ENCODE measurements at regions not wholly inside any gene's neighbourhood (a gene's known extent, or its start where the extent isn't known, plus 50 kb on each side); places are given as distances from the start of the nearest gene placed in this dataset.

- H2BK15ac ChIP-seq (ENCODE audit: low read depth, low read length), result no peak overlapping the region
- no peaks in the 10 kb centered on the region for H3K9me1 ChIP-seq (ENCODE audit: insufficient read depth, low read length)
- no peak overlapping the region for H4K91ac ChIP-seq (ENCODE audit: insufficient read depth, low read depth, low read length)
- H3K14ac ChIP-seq (replicated peaks; ENCODE audit: low read depth, low read length), result no peak overlapping the region
- H3K4ac ChIP-seq (ENCODE audit: low read depth, low read length), result no peak overlapping the region
- H3K4me3 ChIP-seq (ENCODE audit: insufficient read depth, low read depth, low read length), result no peak overlapping the region
- POLR2A ChIA-PET (ENCODE audit: unreplicated experiment), result no interaction called here
- no CpG with 5 or more reads among the region's 3 CpGs for WGBS, 2 experiments (ENCODE audit: extremely low coverage in 2 of 2, insufficient read length in 1 of 2)
- H3K56ac ChIP-seq (ENCODE audit: extremely low read depth, insufficient read depth, low read length), result no peak overlapping the region
- H3K9me3 ChIP-seq (ENCODE audit: control insufficient read depth, insufficient read depth, low read length), result no peaks in the 10 kb centered on the region
- H2BK120ac ChIP-seq (ENCODE audit: low read depth, low read length), result no peak overlapping the region
- H4K20me1 ChIP-seq (ENCODE audit: insufficient read depth, low read length), result no peaks in the 10 kb centered on the region
- intact Hi-C loops (cut with micrococcal nuclease) (no loop called here), in situ Hi-C loops (cut with MboI; ENCODE audit: low sequenced_read_pairs) (no loop called here), dilution Hi-C loops (cut with HindIII; ENCODE audit: low sequenced_read_pairs, unreplicated experiment) (no loop called here)
- no peaks in the 10 kb centered on the region for H3K27me3 ChIP-seq (ENCODE audit: control insufficient read depth, insufficient read depth, low read length)
- BruUV-seq (replicated peaks), result no TSS peak
- no peak overlapping the region for H2AK9ac ChIP-seq (replicated peaks; ENCODE audit: low read depth, low read length, poor library complexity)
- H4K5ac ChIP-seq (ENCODE audit: low read depth, low read length), result no peak overlapping the region
- H3K4me2 ChIP-seq (ENCODE audit: low read depth, low read length), result no peak overlapping the region
- no peak overlapping the region for H2AFZ ChIP-seq (replicated peaks; ENCODE audit: low read length, poor library complexity)
- no peak overlapping the region for H2BK20ac ChIP-seq (ENCODE audit: low read depth, low read length)
- no peak overlapping the region for H3K18ac ChIP-seq (ENCODE audit: low read depth, low read length)
- H3K4me1 ChIP-seq (ENCODE audit: control insufficient read depth, insufficient read depth, low read length), result no peaks in the 10 kb centered on the region
- ATAC-seq (ENCODE audit: low read depth) (no peak), DNase-seq (peak; percentile 1)
- no peak overlapping the region for H2BK5ac ChIP-seq (ENCODE audit: low read depth, low read length, poor library complexity, severe bottlenecking)
- no peaks in the 10 kb centered on the region for H3K36me3 ChIP-seq (ENCODE audit: control insufficient read depth, insufficient read depth, low read length)
- no peak overlapping the region for H3K27ac ChIP-seq (ENCODE audit: insufficient read depth, low read length)
- no peak overlapping the region for H3K23ac ChIP-seq (ENCODE audit: low read depth, low read length)
- H3K79me1 ChIP-seq (ENCODE audit: low read depth in 1 of 2, low read length in 2 of 2), result no peaks in the 10 kb centered on the region
- H3K9ac ChIP-seq (ENCODE audit: low read depth, low read length), result no peak overlapping the region
- TF ChIP-seq, protein P1, sequence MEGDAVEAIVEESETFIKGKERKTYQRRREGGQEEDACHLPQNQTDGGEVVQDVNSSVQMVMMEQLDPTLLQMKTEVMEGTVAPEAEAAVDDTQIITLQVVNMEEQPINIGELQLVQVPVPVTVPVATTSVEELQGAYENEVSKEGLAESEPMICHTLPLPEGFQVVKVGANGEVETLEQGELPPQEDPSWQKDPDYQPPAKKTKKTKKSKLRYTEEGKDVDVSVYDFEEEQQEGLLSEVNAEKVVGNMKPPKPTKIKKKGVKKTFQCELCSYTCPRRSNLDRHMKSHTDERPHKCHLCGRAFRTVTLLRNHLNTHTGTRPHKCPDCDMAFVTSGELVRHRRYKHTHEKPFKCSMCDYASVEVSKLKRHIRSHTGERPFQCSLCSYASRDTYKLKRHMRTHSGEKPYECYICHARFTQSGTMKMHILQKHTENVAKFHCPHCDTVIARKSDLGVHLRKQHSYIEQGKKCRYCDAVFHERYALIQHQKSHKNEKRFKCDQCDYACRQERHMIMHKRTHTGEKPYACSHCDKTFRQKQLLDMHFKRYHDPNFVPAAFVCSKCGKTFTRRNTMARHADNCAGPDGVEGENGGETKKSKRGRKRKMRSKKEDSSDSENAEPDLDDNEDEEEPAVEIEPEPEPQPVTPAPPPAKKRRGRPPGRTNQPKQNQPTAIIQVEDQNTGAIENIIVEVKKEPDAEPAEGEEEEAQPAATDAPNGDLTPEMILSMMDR (conservative IDR thresholded peaks at IDR 0.05; ENCODE audit: low read depth, low read length), result no peak
- TF ChIP-seq CEBPB (IDR thresholded peaks at IDR 0.05; ENCODE audit: low read depth, low read length) (no peak), CHD1 (IDR thresholded peaks at IDR 0.05; ENCODE audit: low read depth, low read length) (no peak), BHLHE40 (IDR thresholded peaks at IDR 0.05; ENCODE audit: low read depth, low read length) (no peak), RCOR1 (IDR thresholded peaks at IDR 0.05; ENCODE audit: insufficient replicate concordance, low read length) (no peak), USF2 (IDR thresholded peaks at IDR 0.05; ENCODE audit: low read depth, low read length) (no peak), MXI1 (IDR thresholded peaks at IDR 0.05; ENCODE audit: borderline replicate concordance, low read depth, low read length) (no peak), RFX5 (IDR thresholded peaks at IDR 0.05; ENCODE audit: low read depth, low read length) (no peak), MAFK (IDR thresholded peaks at IDR 0.05; ENCODE audit: low read depth, low read length) (no peak), NFE2L2 (IDR thresholded peaks at IDR 0.05; ENCODE audit: low read depth, low read length) (no peak), FOS (IDR thresholded peaks at IDR 0.05; ENCODE audit: low read depth, low read length) (no peak), RAD21 (IDR thresholded peaks at IDR 0.05; ENCODE audit: low read length) (no peak), POLR2A (IDR thresholded peaks at IDR 0.05; ENCODE audit: low read depth, low read length) (no peak), ELK1 (IDR thresholded peaks at IDR 0.05; ENCODE audit: borderline replicate concordance, low read depth, low read length) (no peak), MAZ (IDR thresholded peaks at IDR 0.05; ENCODE audit: borderline replicate concordance, low read depth, low read length) (no peak), SMC3 (IDR thresholded peaks at IDR 0.05; ENCODE audit: low read depth, low read length) (no peak)
- no peak overlapping the region for H2AK5ac ChIP-seq (ENCODE audit: low read depth, low read length)
- CTCF ChIA-PET, result no interaction called here
- H4K8ac ChIP-seq (ENCODE audit: low read depth in 2 of 2, low read length in 2 of 2), result no peak overlapping the region
Measured at GRCh38 chr1:204760757-204761156, 75.2 kb upstream of the LRRN2 start.

Measured in IMR-90 (cell line).